ENCODE measurements at regions not wholly inside any gene's neighbourhood (a gene's known extent, or its start where the extent isn't known, plus 50 kb on each side); places are given as distances from the start of the nearest gene placed in this dataset.

GRCh38 chr2:34849827-34850226, 1250.7 kb upstream of the FAM98A start:
- H3K27me3 ChIP-seq (ENCODE audit: control insufficient read depth in 3 of 3, insufficient read depth in 3 of 3, low read length in 2 of 3), result no peaks in the 10 kb centered on the region
- DNase-seq (no peak), ATAC-seq (ENCODE audit: insufficient read depth, low FRiP score) (no peak)
- no peak overlapping the region for H3K27ac ChIP-seq (ENCODE audit: low read depth in 1 of 2, low read length in 1 of 2)
- WGBS, 2 donors, result 33 to 65% methylated on average over 3 of the region's 3 CpGs
- H3K9ac ChIP-seq (ENCODE audit: insufficient read depth in 1 of 2, low read length in 2 of 2), result no peak overlapping the region
- no peak overlapping the region for H3K4me3 ChIP-seq
- no peaks in the 10 kb centered on the region for H3K36me3 ChIP-seq (ENCODE audit: control insufficient read depth in 4 of 4, insufficient read depth in 4 of 4, low read length in 4 of 4)
- H3K9me3 ChIP-seq (ENCODE audit: control insufficient read depth in 4 of 4, insufficient read depth in 3 of 4, low read length in 3 of 4), result peaks cover 0 to 5% (median 2%) of the 10 kb centered on the region in 4 donors
- H3K4me1 ChIP-seq (ENCODE audit: control insufficient read depth in 5 of 5, insufficient read depth in 5 of 5, low read length in 5 of 5), result no peaks in the 10 kb centered on the region
- no peak for TF ChIP-seq CTCF (IDR thresholded peaks at IDR 0.05; ENCODE audit: control extremely low read depth, extremely low read depth)

- no peak overlapping the region for H3K4me3 ChIP-seq
- H3K9me3 ChIP-seq (ENCODE audit: control insufficient read depth in 4 of 4, insufficient read depth in 3 of 4, low read length in 3 of 4), result peaks cover 0 to under 1% (median 0%) of the 10 kb centered on the region in 4 donors
- DNase-seq, result peak in 1 of 3 donors; percentile 1
- WGBS, 2 donors, result 21 to 38% methylated on average over 3 of the region's 3 CpGs
- ATAC-seq (ENCODE audit: insufficient read depth, low FRiP score), result no peak
- no peak for TF ChIP-seq CTCF (IDR thresholded peaks at IDR 0.05; ENCODE audit: control extremely low read depth, extremely low read depth)
- no peak overlapping the region for H3K27ac ChIP-seq (ENCODE audit: low read depth in 1 of 2, low read length in 1 of 2)
- H3K27me3 ChIP-seq (ENCODE audit: control insufficient read depth in 3 of 3, insufficient read depth in 3 of 3, low read length in 2 of 3), result no peaks in the 10 kb centered on the region
- no peak overlapping the region for H3K9ac ChIP-seq (ENCODE audit: insufficient read depth in 1 of 2, low read length in 2 of 2)
- H3K4me1 ChIP-seq (ENCODE audit: control insufficient read depth in 5 of 5, insufficient read depth in 5 of 5, low read length in 5 of 5), result no peaks in the 10 kb centered on the region
- H3K36me3 ChIP-seq (ENCODE audit: control insufficient read depth in 4 of 4, insufficient read depth in 4 of 4, low read length in 4 of 4), result no peaks in the 10 kb centered on the region
Observed at GRCh38 chr2:34848691-34849090, 1249.6 kb upstream of the FAM98A start.

GRCh38 chr2:34848132-34848531, 1249.0 kb upstream of the FAM98A start:
- Histone ChIP-seq H3K27ac (ENCODE audit: low read depth in 1 of 2, low read length in 1 of 2) (no peak overlapping the region), H3K4me3 (no peak overlapping the region), H3K27me3 (ENCODE audit: control insufficient read depth in 3 of 3, insufficient read depth in 3 of 3, low read length in 2 of 3) (no peaks in the 10 kb centered on the region), H3K9ac (ENCODE audit: insufficient read depth in 1 of 2, low read length in 2 of 2) (no peak overlapping the region), H3K4me1 (ENCODE audit: control insufficient read depth in 5 of 5, insufficient read depth in 5 of 5, low read length in 5 of 5) (no peaks in the 10 kb centered on the region), H3K36me3 (ENCODE audit: control insufficient read depth in 4 of 4, insufficient read depth in 4 of 4, low read length in 4 of 4) (no peaks in the 10 kb centered on the region), H3K9me3 (ENCODE audit: control insufficient read depth in 4 of 4, insufficient read depth in 3 of 4, low read length in 3 of 4) (no peaks in the 10 kb centered on the region)
- ATAC-seq (ENCODE audit: insufficient read depth, low FRiP score) (no peak), DNase-seq (no peak)
- WGBS, 2 donors, result 61 to 92% methylated on average over 2 of the region's 2 CpGs
- no peak for TF ChIP-seq CTCF (IDR thresholded peaks at IDR 0.05; ENCODE audit: control extremely low read depth, extremely low read depth)

- no peaks in the 10 kb centered on the region for H3K36me3 ChIP-seq (ENCODE audit: control insufficient read depth in 4 of 4, insufficient read depth in 4 of 4, low read length in 4 of 4)
- no peaks in the 10 kb centered on the region for H3K9me3 ChIP-seq (ENCODE audit: control insufficient read depth in 4 of 4, insufficient read depth in 3 of 4, low read length in 3 of 4)
- no peaks in the 10 kb centered on the region for H3K4me1 ChIP-seq (ENCODE audit: control insufficient read depth in 5 of 5, insufficient read depth in 5 of 5, low read length in 5 of 5)
- ATAC-seq (ENCODE audit: insufficient read depth, low FRiP score) (no peak), DNase-seq (no peak)
- no peak overlapping the region for H3K4me3 ChIP-seq
- H3K9ac ChIP-seq (ENCODE audit: insufficient read depth in 1 of 2, low read length in 2 of 2), result no peak overlapping the region
- no peaks in the 10 kb centered on the region for H3K27me3 ChIP-seq (ENCODE audit: control insufficient read depth in 3 of 3, insufficient read depth in 3 of 3, low read length in 2 of 3)
- no peak for TF ChIP-seq CTCF (IDR thresholded peaks at IDR 0.05; ENCODE audit: control extremely low read depth, extremely low read depth)
- H3K27ac ChIP-seq (ENCODE audit: low read depth in 1 of 2, low read length in 1 of 2), result no peak overlapping the region
Observed at GRCh38 chr2:34844629-34845028, 1245.5 kb upstream of the FAM98A start.

All from lung (tissue), 11 donors.